B cell (primary cell): ENCODE measurements at regions not wholly inside any gene's neighbourhood (a gene's known extent, or its start where the extent isn't known, plus 50 kb on each side); places are given as distances from the start of the nearest gene placed in this dataset.

Experiments used
- ATAC-seq: fragments of 200-7000 bp; cut with Tn5 transposase; one replicate; pipeline ENCODE4 v1.10.0; 2021; ENCODE audit warnings: low read depth, mild to moderate bottlenecking, moderate number of reproducible peaks, moderate library complexity
- CTCF ChIA-PET: fragments of 350-600 bp; sonication (Branson Sonifier 250); formaldehyde crosslinking; loops from one replicate; lab custom pipeline; 2021; ENCODE audit warnings: antibody characterized with exemption, inconsistent platforms; lab: Charles Lee
- POLR2A ChIA-PET: fragments of 350-600 bp; sonication (Branson Sonifier 250); formaldehyde crosslinking; loops from one replicate; lab custom pipeline; 2021; ENCODE audit warnings: antibody characterized with exemption; lab: Charles Lee
- DNase-seq: peaks from one replicate; pipeline ENCODE4 v3.0.0; 2013
- H2AFZ ChIP-seq: 2 replicates; pipeline ENCODE4 v1.6.1; 2012; ENCODE audit warnings: mild to moderate bottlenecking, low read depth, low read length; ENCODE audit not compliant: insufficient read depth, poor library complexity, severe bottlenecking
- H3K27ac ChIP-seq, 2 donors: 1 replicate in 1 of 2; 2 replicates in 1 of 2; pipeline ENCODE4 v1.5.1; 2012 to 2013; ENCODE audit warnings: low read length in 2 of 2, mild to moderate bottlenecking in 2 of 2, moderate library complexity in 1 of 2
- H3K27me3 ChIP-seq, 4 experiments: fragments of 200-600 bp in 1 of 4; sonication (generic) in 1 of 4; replicated peaks in 1 of 4; 1 replicate in 2 of 4; 2 replicates in 2 of 4; pipeline versions ENCODE4 v1.6.1 to v1.7.0; 2013 to 2016; ENCODE audit warnings: low read length in 3 of 4, mild to moderate bottlenecking in 2 of 4, mixed read lengths in 1 of 4, moderate library complexity in 1 of 4; ENCODE audit not compliant: insufficient read depth in 4 of 4, control insufficient read depth in 3 of 4; ENCODE audit errors: control extremely low read depth in 1 of 4
- H3K36me3 ChIP-seq, 2 experiments: replicated peaks in 1 of 2; 1 replicate in 1 of 2; 2 replicates in 1 of 2; pipeline versions ENCODE4 v1.6.1 to v1.7.1; 2013; ENCODE audit warnings: low read length in 1 of 2; ENCODE audit not compliant: insufficient read depth in 2 of 2, control insufficient read depth in 1 of 2; ENCODE audit errors: control extremely low read depth in 1 of 2, extremely low read depth in 1 of 2
- H3K4me1 ChIP-seq, 2 donors: fragments of 200-600 bp in 1 of 2; sonication (generic) in 1 of 2; 1 replicate in 1 of 2; 2 replicates in 1 of 2; pipeline versions ENCODE4 v1.5.1 to v1.6.1; 2013 to 2017; ENCODE audit warnings: low read length in 2 of 2; ENCODE audit not compliant: control insufficient read depth in 2 of 2, insufficient read depth in 2 of 2
- H3K4me2 ChIP-seq: replicated peaks from 2 replicates; pipeline ENCODE3; 2012; ENCODE audit warnings: mild to moderate bottlenecking, low read depth, low read length; ENCODE audit not compliant: poor library complexity, severe bottlenecking
- H3K4me3 ChIP-seq, 5 experiments: fragments of 200-600 bp in 1 of 5; sonication (generic) in 1 of 5; 1 replicate in 3 of 5; 2 replicates in 2 of 5; pipeline versions ENCODE4 v1.5.1 to v1.7.0; 2011 to 2016; ENCODE audit warnings: low read length in 4 of 5, mild to moderate bottlenecking in 4 of 5, low read depth in 2 of 5, control low read depth in 1 of 5, moderate library complexity in 1 of 5; ENCODE audit not compliant: insufficient read depth in 1 of 5; ENCODE audit errors: control extremely low read depth in 1 of 5, extremely low read depth in 1 of 5
- H3K79me2 ChIP-seq: fragments of 200-600 bp; sonication (generic); one replicate; pipeline ENCODE4 v1.6.0; 2016; ENCODE audit warnings: low read length; ENCODE audit not compliant: control insufficient read depth, insufficient read depth
- H3K9ac ChIP-seq: fragments of 200-600 bp; sonication (generic); 2 replicates; pipeline ENCODE4 v1.6.1; 2017; ENCODE audit warnings: mild to moderate bottlenecking, low read length, moderate library complexity
- H3K9me3 ChIP-seq, 3 donors: one replicate each; pipeline versions ENCODE4 v1.6.1 to v1.7.1; 2013; ENCODE audit warnings: low read length in 2 of 3; ENCODE audit not compliant: control insufficient read depth in 2 of 3, insufficient read depth in 1 of 3; ENCODE audit errors: control extremely low read depth in 1 of 3
- H4K20me1 ChIP-seq: 2 replicates; pipeline ENCODE4 v1.6.0; 2012; ENCODE audit warnings: mild to moderate bottlenecking, low read length; ENCODE audit not compliant: insufficient read depth, control insufficient read depth, poor library complexity, severe bottlenecking
- H3K27ac Mint-ChIP-seq: one replicate; pipeline ENCODE4 v1.8.0; 2021; ENCODE audit warnings: mixed read lengths
- H3K27me3 Mint-ChIP-seq: one replicate; pipeline ENCODE4 v1.8.0; 2021; ENCODE audit warnings: mixed read lengths
- H3K4me1 Mint-ChIP-seq: one replicate; pipeline ENCODE4 v1.8.0; 2021; ENCODE audit warnings: mixed read lengths
- H3K4me3 Mint-ChIP-seq: one replicate; pipeline ENCODE4 v1.8.0; 2021; ENCODE audit warnings: mixed read lengths
- H3K9me3 Mint-ChIP-seq: one replicate; pipeline ENCODE4 v1.8.0; 2022; ENCODE audit warnings: mixed read lengths; ENCODE audit not compliant: insufficient read depth
- CTCF ChIP-seq: fragments of 200-600 bp; IDR thresholded peaks from one replicate; pipeline ENCODE4 v1.8.0; 2022; ENCODE audit warnings: antibody characterized with exemption, mild to moderate bottlenecking
- EZH2 ChIP-seq: IDR thresholded peaks from 2 replicates; pipeline ENCODE4 v1.6.1; 2012; ENCODE audit warnings: borderline replicate concordance, low read depth, mild to moderate bottlenecking, moderate library complexity, low read length; ENCODE audit not compliant: insufficient read depth, poor library complexity, severe bottlenecking
- WGBS: methylation state at CpG from one replicate; pipeline ENCODE4 v1.1.5; 2013; ENCODE audit warnings: missing lambda C conversion rate; ENCODE audit not compliant: insufficient coverage; 5-methylcytosine and 5-hydroxymethylcytosine counted together
- intact Hi-C: fragments of 100-400 bp; cut with micrococcal nuclease; formaldehyde crosslinking; loops from one replicate; pipeline ENCODE4 v1.10.0; 2022

DNA sequence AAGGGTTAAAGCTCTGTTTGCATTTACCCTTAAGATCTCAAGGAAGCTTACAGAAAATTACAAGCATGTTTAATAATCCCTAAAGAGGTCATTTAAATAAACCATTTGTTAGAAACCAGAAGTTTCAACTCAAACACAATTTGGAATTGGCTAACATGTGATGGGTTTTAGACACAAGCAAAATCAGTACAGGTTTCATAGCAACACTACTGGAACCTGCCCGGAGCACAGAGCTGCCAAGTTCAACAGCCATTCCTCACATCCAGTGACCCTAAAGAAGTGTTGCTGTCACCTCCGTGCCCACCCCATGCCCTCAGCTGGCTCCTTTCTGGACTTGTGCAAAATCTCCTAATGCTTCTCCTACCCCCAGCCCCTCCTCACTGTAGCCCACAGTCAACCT is 338.8 kb upstream of the AUTS2 start:
- Histone ChIP-seq H4K20me1 (no peaks in the 10 kb centered on the region), H3K9ac (no peak overlapping the region), H3K4me3 (no peak overlapping the region), H3K4me2 (no peak overlapping the region), H3K36me3 (no peaks in the 10 kb centered on the region), H3K9me3 (peaks cover 0 to 7% (median 0%) of the 10 kb centered on the region in 3 donors), H2AFZ (no peak overlapping the region), H3K27ac (no peak overlapping the region), H3K79me2 (no peaks in the 10 kb centered on the region), H3K4me1 (peaks cover 0 to 25% of the 10 kb centered on the region in 2 donors), H3K27me3 (no peaks in the 10 kb centered on the region)
- ChIA-PET POLR2A (no interaction called here), CTCF (no interaction called here)
- Mint-ChIP-seq H3K4me1 (peaks cover 2% of the 10 kb centered on the region), H3K4me3 (no peak overlapping the region), H3K27me3 (peaks cover 6% of the 10 kb centered on the region), H3K9me3 (no peaks in the 10 kb centered on the region), H3K27ac (no peak overlapping the region)
- no peak for DNase-seq
- no peak for ATAC-seq
- no peak for TF ChIP-seq EZH2
- TF ChIP-seq CTCF: no peak
- 90% methylated on average over 2 of the region's 2 CpGs for WGBS
- intact Hi-C loops: no loop called here

DNA sequence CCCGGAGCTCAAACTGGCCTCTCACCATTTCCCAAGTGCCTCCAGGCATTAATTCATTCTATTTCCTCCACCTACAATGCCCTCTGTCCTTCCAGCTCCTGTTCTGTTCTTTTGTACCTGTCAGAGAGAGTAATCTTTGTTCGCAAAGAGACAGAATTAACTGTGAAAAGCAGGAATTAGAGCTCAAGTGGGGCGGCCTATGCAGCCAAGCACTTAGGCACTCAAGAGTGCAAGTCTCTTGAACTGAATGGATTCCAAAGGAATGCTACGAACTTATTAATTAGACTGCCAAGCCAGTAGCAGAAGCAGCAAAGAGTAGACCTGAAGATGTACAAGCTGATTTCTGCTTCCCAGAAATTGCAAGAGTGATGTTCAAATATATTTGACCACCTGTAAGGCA is 338.3 kb upstream of the AUTS2 start:
- ChIA-PET POLR2A (no interaction called here), CTCF (no interaction called here)
- intact Hi-C loops: no loop called here
- Mint-ChIP-seq H3K9me3 (no peaks in the 10 kb centered on the region), H3K4me1 (peaks cover 2% of the 10 kb centered on the region), H3K27me3 (peaks cover 6% of the 10 kb centered on the region), H3K27ac (no peak overlapping the region), H3K4me3 (no peak overlapping the region)
- no peak overlapping the region for H3K27ac ChIP-seq
- no peak overlapping the region for H3K9ac ChIP-seq
- TF ChIP-seq EZH2 (no peak), CTCF (no peak)
- H3K36me3 ChIP-seq: no peaks in the 10 kb centered on the region
- peaks cover 0 to 25% of the 10 kb centered on the region in 2 donors for H3K4me1 ChIP-seq
- no peaks in the 10 kb centered on the region for H4K20me1 ChIP-seq
- DNase-seq (no peak), ATAC-seq (no peak)
- no peak overlapping the region for H2AFZ ChIP-seq
- H3K4me3 ChIP-seq: no peak overlapping the region
- no peaks in the 10 kb centered on the region for H3K79me2 ChIP-seq
- 93% methylated on average over 4 of the region's 4 CpGs for WGBS
- peaks cover 0 to 7% (median 0%) of the 10 kb centered on the region in 3 donors for H3K9me3 ChIP-seq
- no peak overlapping the region for H3K4me2 ChIP-seq
- no peaks in the 10 kb centered on the region for H3K27me3 ChIP-seq
